Upper lobe of left lung (tissue), 6 donors: ENCODE measurements at regions not wholly inside any gene's neighbourhood (a gene's known extent, or its start where the extent isn't known, plus 50 kb on each side); places are given as distances from the start of the nearest gene placed in this dataset.

ENCODE experiments used
- ATAC-seq, 2 donors: fragments of 200-7000 bp; cut with Tn5 transposase; one replicate each; pipeline ENCODE4 v1.9.1; 2022; ENCODE audit warnings: mild to moderate bottlenecking in 2 of 2, moderate library complexity in 2 of 2; ENCODE audit not compliant: low FRiP score in 2 of 2
- DNase-seq, 2 donors: peaks; one replicate each; pipeline ENCODE4 v3.0.0-alpha.2; 2019 to 2020
- H3K27ac ChIP-seq, 4 donors: fragments of 200-600 bp; sonication (generic); one replicate each; pipeline ENCODE4 v1.5.1; 2016 to 2019
- H3K27me3 ChIP-seq, 4 donors: fragments of 200-600 bp; sonication (generic); one replicate each; pipeline ENCODE4 v1.5.1; 2017 to 2019
- H3K36me3 ChIP-seq, 4 donors: fragments of 200-600 bp; sonication (generic); one replicate each; pipeline ENCODE4 v1.5.1; 2016 to 2019
- H3K4me1 ChIP-seq, 4 donors: fragments of 200-600 bp; sonication (generic); one replicate each; pipeline ENCODE4 v1.5.1; 2018 to 2019
- H3K4me3 ChIP-seq, 4 donors: fragments of 200-600 bp; sonication (generic); one replicate each; pipeline ENCODE4 v1.5.1; 2017 to 2019; ENCODE audit warnings: mild to moderate bottlenecking in 2 of 4, moderate library complexity in 1 of 4
- H3K9me3 ChIP-seq, 4 donors: fragments of 200-600 bp; sonication (generic); one replicate each; pipeline ENCODE4 v1.5.1; 2018 to 2019
- EP300 ChIP-seq, 4 donors: sonication (generic); formaldehyde crosslinking; IDR thresholded peaks; one replicate each; pipeline ENCODE4 v1.5.1; 2017; ENCODE audit warnings: antibody characterized with exemption in 4 of 4, control low read depth in 2 of 4
- POLR2A ChIP-seq, 4 donors: fragments of 450-650 bp; IDR thresholded peaks; one replicate each; pipeline ENCODE4 v1.5.1; 2016 to 2017; ENCODE audit warnings: antibody characterized with exemption in 4 of 4, mild to moderate bottlenecking in 2 of 4
- POLR2AphosphoS5 ChIP-seq, 2 donors: sonication (generic); formaldehyde crosslinking; IDR thresholded peaks; one replicate each; pipeline ENCODE4 v1.5.1; 2017; ENCODE audit warnings: antibody characterized with exemption in 2 of 2
- WGBS, 2 donors: methylation state at CpG; one replicate each; pipeline ENCODE4 v1.1.5; 2017 to 2018; 5-methylcytosine and 5-hydroxymethylcytosine counted together
- TF ChIP-seq, protein P1 (sequence below), 6 experiments: fragments of 450-650 bp in 4 of 6; fragments of 200-600 bp in 2 of 6; sonication (generic) in 2 of 6; IDR thresholded peaks; one replicate each; pipeline ENCODE4 v1.5.1; 2016 to 2019; ENCODE audit warnings: antibody characterized with exemption in 6 of 6
- donor health status: DM: no; HTN: no; CAD: no; lungs with moderate emphysema.
- donor health status: DM: no; HTN: yes; CAD: no; lungs with severe emphysema.

DNA sequence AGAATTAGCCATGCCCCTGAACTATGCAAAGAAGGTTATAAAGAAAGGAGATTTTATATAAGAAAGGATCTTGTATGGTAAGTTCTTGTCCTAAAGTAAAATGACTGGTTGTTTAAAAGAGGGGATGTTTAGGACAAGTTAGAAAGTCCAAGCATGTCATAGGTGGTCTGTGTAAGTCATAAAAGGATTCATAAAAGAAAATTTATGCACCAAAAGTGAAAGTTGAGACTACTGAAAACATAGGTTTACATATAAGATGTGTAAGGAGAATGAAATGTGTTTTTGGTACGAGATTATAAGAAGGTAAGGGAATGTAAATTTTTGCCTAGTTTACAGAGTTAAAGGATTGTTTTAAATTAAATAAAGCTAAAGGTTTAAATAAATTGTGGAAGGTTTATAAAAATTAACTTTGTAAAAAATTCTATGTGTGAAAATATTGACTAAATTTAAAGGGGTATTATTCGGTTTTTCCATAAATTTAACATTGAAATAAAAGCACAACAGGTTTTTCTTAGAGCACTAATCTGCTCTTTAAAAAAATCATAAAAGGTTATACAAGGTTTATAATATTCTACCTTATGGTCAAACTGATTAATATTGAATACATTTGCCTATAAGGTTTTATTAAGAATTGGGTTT, 93.6 kb upstream of the UST start:
- Histone ChIP-seq H3K27me3 (no peaks in the 10 kb centered on the region), H3K27ac (no peak overlapping the region), H3K4me1 (peaks cover 0 to 4% (median 2%) of the 10 kb centered on the region in 4 donors), H3K4me3 (no peak overlapping the region), H3K9me3 (no peaks in the 10 kb centered on the region), H3K36me3 (no peaks in the 10 kb centered on the region)
- TF ChIP-seq EP300 (IDR thresholded peaks at IDR 0.05) (no peak), POLR2AphosphoS5 (IDR thresholded peaks at IDR 0.05) (no peak), POLR2A (IDR thresholded peaks at IDR 0.05) (no peak)
- TF ChIP-seq, protein P1, sequence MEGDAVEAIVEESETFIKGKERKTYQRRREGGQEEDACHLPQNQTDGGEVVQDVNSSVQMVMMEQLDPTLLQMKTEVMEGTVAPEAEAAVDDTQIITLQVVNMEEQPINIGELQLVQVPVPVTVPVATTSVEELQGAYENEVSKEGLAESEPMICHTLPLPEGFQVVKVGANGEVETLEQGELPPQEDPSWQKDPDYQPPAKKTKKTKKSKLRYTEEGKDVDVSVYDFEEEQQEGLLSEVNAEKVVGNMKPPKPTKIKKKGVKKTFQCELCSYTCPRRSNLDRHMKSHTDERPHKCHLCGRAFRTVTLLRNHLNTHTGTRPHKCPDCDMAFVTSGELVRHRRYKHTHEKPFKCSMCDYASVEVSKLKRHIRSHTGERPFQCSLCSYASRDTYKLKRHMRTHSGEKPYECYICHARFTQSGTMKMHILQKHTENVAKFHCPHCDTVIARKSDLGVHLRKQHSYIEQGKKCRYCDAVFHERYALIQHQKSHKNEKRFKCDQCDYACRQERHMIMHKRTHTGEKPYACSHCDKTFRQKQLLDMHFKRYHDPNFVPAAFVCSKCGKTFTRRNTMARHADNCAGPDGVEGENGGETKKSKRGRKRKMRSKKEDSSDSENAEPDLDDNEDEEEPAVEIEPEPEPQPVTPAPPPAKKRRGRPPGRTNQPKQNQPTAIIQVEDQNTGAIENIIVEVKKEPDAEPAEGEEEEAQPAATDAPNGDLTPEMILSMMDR (IDR thresholded peaks at IDR 0.05), result no peak
- WGBS, 2 donors, result 60 to 68% methylated on average over 2 of the region's 2 CpGs
- DNase-seq (no peak), ATAC-seq (no peak)

DNA sequence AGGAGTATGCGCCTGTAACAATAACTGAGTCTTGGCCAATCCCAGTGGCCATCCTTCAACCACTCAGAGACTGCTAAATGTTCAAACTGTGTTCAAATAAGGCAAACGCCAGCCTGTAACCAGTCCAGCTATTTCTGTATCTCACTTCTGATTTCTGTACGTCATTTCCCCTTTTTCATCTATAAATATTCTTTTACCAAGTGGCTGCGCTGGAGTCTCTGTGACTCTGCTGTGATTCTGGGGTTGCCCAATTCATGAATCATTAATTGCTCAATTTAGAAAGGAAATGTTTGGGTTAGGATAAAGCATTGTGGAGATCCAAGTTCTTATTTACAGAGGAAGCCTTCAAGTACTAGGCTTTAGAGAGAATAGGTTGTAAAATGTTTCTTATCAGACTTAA, 89.8 kb upstream of the UST start:
- 34 to 57% methylated on average over 4 of the region's 4 CpGs for WGBS, 2 donors
- DNase-seq (peak in 1 of 2 donors; percentile 56), ATAC-seq (peak; percentile 57 to 91)
- no peaks in the 10 kb centered on the region for H3K36me3 ChIP-seq
- no peak overlapping the region for H3K4me3 ChIP-seq
- H3K9me3 ChIP-seq, result no peaks in the 10 kb centered on the region
- H3K27me3 ChIP-seq, result no peaks in the 10 kb centered on the region
- peak overlapping the region in 3 of 4 donors; percentile 44 to 50 (median 48) for H3K27ac ChIP-seq
- TF ChIP-seq EP300 (IDR thresholded peaks at IDR 0.05) (peak in 2 of 4 donors; percentile 15 to 83), POLR2A (IDR thresholded peaks at IDR 0.05) (no peak), POLR2AphosphoS5 (IDR thresholded peaks at IDR 0.05) (peak in 1 of 2 donors; percentile 54)
- TF ChIP-seq, protein P1 (IDR thresholded peaks at IDR 0.05), result no peak
- peaks cover 0 to 4% (median 2%) of the 10 kb centered on the region in 4 donors for H3K4me1 ChIP-seq

DNA sequence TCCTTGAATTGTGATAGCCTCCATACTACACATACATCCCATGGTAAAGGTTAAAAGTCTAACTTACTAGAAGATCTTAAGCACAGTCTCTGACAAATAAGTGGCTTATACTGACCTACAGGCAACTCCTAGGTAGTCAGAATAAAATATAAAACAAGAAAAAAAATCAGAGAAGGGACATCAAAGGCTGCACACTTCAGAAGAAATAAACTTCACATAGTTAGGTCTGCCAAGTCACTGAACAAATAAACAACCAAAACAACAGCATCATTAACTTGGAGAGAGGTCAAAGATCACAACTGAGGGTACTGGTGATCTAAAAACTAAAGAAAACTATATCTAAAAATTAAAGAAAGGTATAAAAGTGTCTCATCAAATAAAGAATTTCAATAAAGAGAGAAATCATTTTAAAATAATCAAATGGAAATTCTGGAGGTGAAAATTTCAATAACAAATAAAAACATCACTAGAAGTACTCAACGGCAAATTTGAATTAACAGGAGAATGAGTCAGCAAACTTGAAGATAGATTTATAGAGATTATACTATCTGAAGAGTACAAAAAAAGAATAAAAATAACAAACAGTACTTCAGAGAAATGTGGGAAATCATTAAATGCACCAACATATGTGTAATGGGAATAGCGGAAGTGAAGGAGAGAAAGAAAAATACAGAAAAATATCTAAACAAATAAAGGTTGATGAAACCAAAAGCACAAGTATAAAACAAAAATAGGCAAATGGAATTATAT, 88.0 kb upstream of the UST start:
- no peak overlapping the region for H3K4me3 ChIP-seq
- DNase-seq (no peak), ATAC-seq (no peak)
- no peaks in the 10 kb centered on the region for H3K9me3 ChIP-seq
- no peaks in the 10 kb centered on the region for H3K27me3 ChIP-seq
- TF ChIP-seq, protein P1 (IDR thresholded peaks at IDR 0.05), result no peak
- TF ChIP-seq POLR2AphosphoS5 (IDR thresholded peaks at IDR 0.05) (no peak), POLR2A (IDR thresholded peaks at IDR 0.05) (no peak), EP300 (IDR thresholded peaks at IDR 0.05) (no peak)
- H3K36me3 ChIP-seq, result no peaks in the 10 kb centered on the region
- peaks cover 0 to 4% (median 2%) of the 10 kb centered on the region in 4 donors for H3K4me1 ChIP-seq
- 88 to 90% methylated on average over 2 of the region's 2 CpGs for WGBS, 2 donors
- no peak overlapping the region for H3K27ac ChIP-seq

DNA sequence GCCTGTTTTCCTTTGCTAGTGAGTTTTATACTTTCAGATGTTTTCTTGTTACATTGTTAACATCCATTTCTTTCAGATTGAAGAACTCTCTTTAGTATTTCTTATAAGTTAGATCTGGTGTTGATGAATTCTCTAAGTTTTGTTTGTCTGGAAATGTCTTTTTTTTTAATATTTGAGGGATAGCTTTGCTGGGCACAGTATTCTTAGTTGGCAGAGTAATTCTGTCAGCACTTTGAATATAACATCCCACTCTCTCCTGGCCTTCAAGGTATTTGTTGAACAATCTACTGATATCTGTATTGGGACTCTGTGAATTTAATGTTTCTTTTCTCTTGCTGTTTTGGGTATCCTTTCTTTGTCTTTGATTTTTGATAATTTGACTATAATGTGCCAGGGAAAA, 79.4 kb upstream of the UST start:
- peaks cover 12 to 40% (median 16%) of the 10 kb centered on the region in 4 donors for H3K9me3 ChIP-seq
- ATAC-seq (no peak), DNase-seq (no peak)
- TF ChIP-seq POLR2A (IDR thresholded peaks at IDR 0.05), result no peak
- no peak for TF ChIP-seq POLR2AphosphoS5 (IDR thresholded peaks at IDR 0.05)
- TF ChIP-seq, protein P1 (IDR thresholded peaks at IDR 0.05), result no peak
- TF ChIP-seq EP300 (IDR thresholded peaks at IDR 0.05), result no peak
- H3K4me3 ChIP-seq, result no peak overlapping the region
- no peaks in the 10 kb centered on the region for H3K27me3 ChIP-seq
- H3K27ac ChIP-seq, result no peak overlapping the region
- H3K4me1 ChIP-seq, result no peaks in the 10 kb centered on the region
- no peaks in the 10 kb centered on the region for H3K36me3 ChIP-seq
